ENCODE measurements at regions not wholly inside any gene's neighbourhood (a gene's known extent, or its start where the extent isn't known, plus 50 kb on each side); places are given as distances from the start of the nearest gene placed in this dataset.

DNA sequence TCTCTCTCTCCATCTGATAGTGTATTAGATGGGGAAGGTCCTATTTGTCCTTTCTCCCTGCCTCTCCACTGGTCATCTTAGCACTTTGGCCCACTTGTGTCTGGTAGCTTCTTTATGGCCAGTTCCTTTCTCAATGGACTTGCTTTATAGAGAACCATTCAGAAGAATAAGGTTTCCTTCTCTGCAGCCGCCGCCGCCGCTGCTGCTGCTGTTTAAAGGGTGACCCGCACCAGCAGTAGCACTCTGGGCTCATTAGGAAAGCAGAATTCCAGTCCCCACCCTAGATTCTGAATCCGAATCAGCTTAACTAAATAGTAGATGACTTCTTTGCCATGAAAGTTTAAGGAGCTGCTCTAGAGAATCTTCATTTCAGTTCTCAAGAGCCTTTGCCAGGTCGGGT is 490.2 kb downstream of the FOXO1 start:
- no peaks in the 10 kb centered on the region for H3K79me2 ChIP-seq (ENCODE audit: low read depth)
- no peak overlapping the region for H2AFZ ChIP-seq (replicated peaks)
- DNase-seq (ENCODE audit: low spot score): no peak
- peaks cover 19% of the 10 kb centered on the region for H3K4me1 Mint-ChIP-seq
- peaks cover 6% of the 10 kb centered on the region for H3K27me3 Mint-ChIP-seq (ENCODE audit: insufficient read depth, low read depth)
- H3K9ac ChIP-seq: no peak overlapping the region
- no peaks in the 10 kb centered on the region for H4K20me1 ChIP-seq (ENCODE audit: low read depth)
- no peak overlapping the region for H3K27ac ChIP-seq
- H3K4me2 ChIP-seq: no peak overlapping the region
- H3K27me3 ChIP-seq: no peaks in the 10 kb centered on the region
- H3K27ac Mint-ChIP-seq: no peak overlapping the region
- no peaks in the 10 kb centered on the region for H3K9me3 Mint-ChIP-seq
- H3K4me3 Mint-ChIP-seq: no peak overlapping the region
- TF ChIP-seq, protein P1, sequence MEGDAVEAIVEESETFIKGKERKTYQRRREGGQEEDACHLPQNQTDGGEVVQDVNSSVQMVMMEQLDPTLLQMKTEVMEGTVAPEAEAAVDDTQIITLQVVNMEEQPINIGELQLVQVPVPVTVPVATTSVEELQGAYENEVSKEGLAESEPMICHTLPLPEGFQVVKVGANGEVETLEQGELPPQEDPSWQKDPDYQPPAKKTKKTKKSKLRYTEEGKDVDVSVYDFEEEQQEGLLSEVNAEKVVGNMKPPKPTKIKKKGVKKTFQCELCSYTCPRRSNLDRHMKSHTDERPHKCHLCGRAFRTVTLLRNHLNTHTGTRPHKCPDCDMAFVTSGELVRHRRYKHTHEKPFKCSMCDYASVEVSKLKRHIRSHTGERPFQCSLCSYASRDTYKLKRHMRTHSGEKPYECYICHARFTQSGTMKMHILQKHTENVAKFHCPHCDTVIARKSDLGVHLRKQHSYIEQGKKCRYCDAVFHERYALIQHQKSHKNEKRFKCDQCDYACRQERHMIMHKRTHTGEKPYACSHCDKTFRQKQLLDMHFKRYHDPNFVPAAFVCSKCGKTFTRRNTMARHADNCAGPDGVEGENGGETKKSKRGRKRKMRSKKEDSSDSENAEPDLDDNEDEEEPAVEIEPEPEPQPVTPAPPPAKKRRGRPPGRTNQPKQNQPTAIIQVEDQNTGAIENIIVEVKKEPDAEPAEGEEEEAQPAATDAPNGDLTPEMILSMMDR (IDR thresholded peaks at IDR 0.05): no peak
- TF ChIP-seq EZH2 (IDR thresholded peaks at IDR 0.05) (no peak), EZH2phosphoT487 (IDR thresholded peaks at IDR 0.05) (no peak)
- no peaks in the 10 kb centered on the region for H3F3A ChIP-seq (ENCODE audit: low read depth)
- no peak overlapping the region for H3K4me3 ChIP-seq
- no peaks in the 10 kb centered on the region for H3K4me1 ChIP-seq
- no peaks in the 10 kb centered on the region for H3K36me3 ChIP-seq
- no peaks in the 10 kb centered on the region for H3K9me3 ChIP-seq (ENCODE audit: low read depth)
- no peaks in the 10 kb centered on the region for H3K36me3 Mint-ChIP-seq

DNA sequence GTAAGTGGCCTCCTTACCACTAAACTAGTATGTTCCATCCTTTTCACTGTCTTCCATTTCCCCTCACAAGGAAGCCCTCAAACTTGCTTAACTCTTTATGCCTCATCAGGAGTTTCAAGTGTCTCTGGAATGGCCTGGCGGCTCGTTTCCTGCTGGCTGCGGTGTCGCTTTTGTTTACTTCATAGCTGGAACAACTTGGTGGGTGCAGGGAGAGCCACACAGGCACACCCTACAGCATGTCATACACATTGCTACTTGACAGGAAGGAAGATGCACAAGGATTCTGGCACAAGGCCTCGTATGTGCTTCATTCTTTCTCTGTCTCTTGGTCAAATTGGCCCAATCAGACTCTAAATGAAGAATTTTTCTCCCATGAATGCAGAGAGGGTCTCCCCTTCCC is 488.3 kb downstream of the FOXO1 start:
- no peaks in the 10 kb centered on the region for H3K9me3 Mint-ChIP-seq
- no peak overlapping the region for H3K27ac ChIP-seq
- H3K4me1 Mint-ChIP-seq: peaks cover 19% of the 10 kb centered on the region
- H3K27me3 Mint-ChIP-seq (ENCODE audit: insufficient read depth, low read depth): peaks cover 4% of the 10 kb centered on the region
- no peak overlapping the region for H3K27ac Mint-ChIP-seq
- H3F3A ChIP-seq (ENCODE audit: low read depth): no peaks in the 10 kb centered on the region
- no peak overlapping the region for H3K9ac ChIP-seq
- no peak overlapping the region for H3K4me3 ChIP-seq
- no peak for DNase-seq (ENCODE audit: low spot score)
- H3K27me3 ChIP-seq: no peaks in the 10 kb centered on the region
- no peak overlapping the region for H2AFZ ChIP-seq (replicated peaks)
- no peaks in the 10 kb centered on the region for H4K20me1 ChIP-seq (ENCODE audit: low read depth)
- no peaks in the 10 kb centered on the region for H3K36me3 Mint-ChIP-seq
- no peaks in the 10 kb centered on the region for H3K4me1 ChIP-seq
- TF ChIP-seq EZH2phosphoT487 (IDR thresholded peaks at IDR 0.05) (no peak), EZH2 (IDR thresholded peaks at IDR 0.05) (no peak)
- TF ChIP-seq, protein P1 (IDR thresholded peaks at IDR 0.05): no peak
- no peak overlapping the region for H3K4me2 ChIP-seq
- no peak overlapping the region for H3K4me3 Mint-ChIP-seq
- H3K79me2 ChIP-seq (ENCODE audit: low read depth): no peaks in the 10 kb centered on the region
- no peaks in the 10 kb centered on the region for H3K36me3 ChIP-seq
- no peaks in the 10 kb centered on the region for H3K9me3 ChIP-seq (ENCODE audit: low read depth)

DNA sequence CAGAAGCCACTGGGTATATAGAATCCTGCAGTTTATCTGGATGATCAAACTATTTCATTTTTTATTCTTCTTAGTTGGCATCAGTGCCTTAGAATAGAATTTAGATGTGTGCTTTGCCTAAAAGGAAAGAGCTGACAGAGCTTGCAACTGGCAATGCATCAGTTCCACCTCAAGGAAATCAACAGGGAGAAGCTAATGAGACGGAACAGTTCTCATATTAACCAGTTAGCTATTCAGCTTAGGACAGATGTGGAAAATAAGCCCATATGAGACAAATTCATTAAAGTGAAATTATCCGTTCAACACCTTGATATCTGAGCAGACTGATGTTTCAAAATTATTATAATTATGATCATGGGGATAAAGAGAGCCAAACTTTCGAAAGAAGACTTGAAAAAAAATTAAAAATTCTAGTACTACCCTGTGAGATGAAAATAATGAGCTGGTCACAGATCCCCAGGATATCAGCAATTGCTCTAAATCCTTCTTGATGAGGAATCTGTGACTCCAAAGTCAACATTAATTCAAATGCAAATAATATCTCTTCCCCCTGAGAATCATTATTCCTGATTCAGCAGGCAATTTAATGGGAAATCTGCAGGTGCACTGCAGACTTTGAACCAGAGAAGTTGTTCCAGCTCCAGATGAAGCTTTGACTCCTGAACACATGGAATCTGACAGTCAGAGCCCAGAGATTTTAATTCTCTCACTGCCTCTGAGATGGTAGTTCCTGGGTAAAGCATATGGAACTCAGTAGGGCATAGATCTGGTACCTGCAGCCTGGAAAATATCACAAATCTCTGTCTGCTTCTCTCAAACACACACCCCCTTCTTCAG is 486.8 kb downstream of the FOXO1 start:
- Histone ChIP-seq H3K36me3 (no peaks in the 10 kb centered on the region), H3K9ac (no peak overlapping the region), H3K9me3 (ENCODE audit: low read depth) (no peaks in the 10 kb centered on the region), H3K4me2 (no peak overlapping the region), H4K20me1 (ENCODE audit: low read depth) (no peaks in the 10 kb centered on the region), H2AFZ (replicated peaks) (no peak overlapping the region), H3K27ac (no peak overlapping the region), H3F3A (ENCODE audit: low read depth) (no peaks in the 10 kb centered on the region), H3K4me3 (no peak overlapping the region), H3K27me3 (no peaks in the 10 kb centered on the region), H3K4me1 (no peaks in the 10 kb centered on the region), H3K79me2 (ENCODE audit: low read depth) (no peaks in the 10 kb centered on the region)
- Mint-ChIP-seq H3K27me3 (ENCODE audit: insufficient read depth, low read depth) (peaks cover 2% of the 10 kb centered on the region), H3K27ac (no peak overlapping the region), H3K4me3 (no peak overlapping the region), H3K4me1 (peaks cover 19% of the 10 kb centered on the region), H3K9me3 (no peaks in the 10 kb centered on the region), H3K36me3 (no peaks in the 10 kb centered on the region)
- no peak for DNase-seq (ENCODE audit: low spot score)
- no peak for TF ChIP-seq EZH2phosphoT487 (IDR thresholded peaks at IDR 0.05)
- TF ChIP-seq, protein P1 (IDR thresholded peaks at IDR 0.05): no peak
- no peak for TF ChIP-seq EZH2 (IDR thresholded peaks at IDR 0.05)
